Stomach (tissue), 8 donors: ENCODE measurements at regions not wholly inside any gene's neighbourhood (a gene's known extent, or its start where the extent isn't known, plus 50 kb on each side); places are given as distances from the start of the nearest gene placed in this dataset.
A peak's percentile ranks its signal among the peaks of the same experiment; 100 is the strongest.

Experiments used
- DNase-seq, 2 donors: peaks; one replicate each; pipeline versions ENCODE4 v3.0.0 to v3.0.0-alpha.2; 2013 to 2019
- H3K27ac ChIP-seq, 5 donors: fragments of 200-600 bp in 4 of 5; sonication (generic) in 4 of 5; one replicate each; pipeline ENCODE4 v1.5.1; 2013 to 2019; ENCODE audit warnings: mild to moderate bottlenecking in 1 of 5, moderate library complexity in 1 of 5
- H3K27me3 ChIP-seq, 3 donors: fragments of 200-600 bp; sonication (generic); one replicate each; pipeline ENCODE4 v1.5.1; 2017 to 2019; ENCODE audit warnings: mixed run types in 1 of 3
- H3K36me3 ChIP-seq, 4 donors: fragments of 200-600 bp; sonication (generic); 1 replicate in 3 of 4; 2 replicates in 1 of 4; pipeline ENCODE4 v1.5.1; 2016 to 2019
- H3K4me1 ChIP-seq, 4 donors: fragments of 200-600 bp; sonication (generic); one replicate each; pipeline ENCODE4 v1.5.1; 2016 to 2019
- H3K4me3 ChIP-seq, 4 donors: fragments of 200-600 bp; sonication (generic) in 3 of 4; one replicate each; pipeline ENCODE4 v1.5.1; 2016 to 2019; ENCODE audit warnings: mild to moderate bottlenecking in 1 of 4
- H3K9me3 ChIP-seq, 4 donors: fragments of 200-600 bp; sonication (generic); one replicate each; pipeline ENCODE4 v1.5.1; 2016 to 2019
- EP300 ChIP-seq: sonication (generic); formaldehyde crosslinking; IDR thresholded peaks from one replicate; pipeline ENCODE4 v1.6.1; 2017; ENCODE audit warnings: antibody characterized with exemption
- POLR2A ChIP-seq, 4 donors: fragments of 450-650 bp; IDR thresholded peaks; one replicate each; pipeline ENCODE4 v1.6.1; 2016; ENCODE audit warnings: antibody characterized with exemption in 4 of 4, control low read depth in 2 of 4, mild to moderate bottlenecking in 1 of 4, moderate library complexity in 1 of 4
- POLR2AphosphoS5 ChIP-seq, 3 donors: sonication (generic); formaldehyde crosslinking; IDR thresholded peaks; one replicate each; pipeline ENCODE4 v1.6.1; 2016; ENCODE audit warnings: antibody characterized with exemption in 3 of 3
- WGBS, 5 donors: extraction: QIAGEN DNeasy Blood & Tissue Kit in 3 of 5; methylation state at CpG; one replicate each; pipeline versions ENCODE4 v1.1.5 to v1.1.7; 2013 to 2018; 5-methylcytosine and 5-hydroxymethylcytosine counted together
- intact Hi-C: fragments of 100-400 bp; cut with DNase I; formaldehyde crosslinking; loops from one replicate; pipeline ENCODE4 v1.15.1; 2023; ENCODE audit warnings: low total_unique reads
- TF ChIP-seq, protein P1 (sequence below), 7 experiments: fragments of 450-650 bp in 4 of 7; fragments of 200-600 bp in 3 of 7; sonication (generic) in 3 of 7; IDR thresholded peaks; one replicate each; pipeline ENCODE4 v1.5.1; 2016 to 2019; ENCODE audit warnings: antibody characterized with exemption in 7 of 7, control low read depth in 2 of 7, mild to moderate bottlenecking in 1 of 7
- donor health status: healthy with polysubstance abuse.
- donor health status: Bipolar disorder and iron deficiency.
- donor health status: healthy.

DNA sequence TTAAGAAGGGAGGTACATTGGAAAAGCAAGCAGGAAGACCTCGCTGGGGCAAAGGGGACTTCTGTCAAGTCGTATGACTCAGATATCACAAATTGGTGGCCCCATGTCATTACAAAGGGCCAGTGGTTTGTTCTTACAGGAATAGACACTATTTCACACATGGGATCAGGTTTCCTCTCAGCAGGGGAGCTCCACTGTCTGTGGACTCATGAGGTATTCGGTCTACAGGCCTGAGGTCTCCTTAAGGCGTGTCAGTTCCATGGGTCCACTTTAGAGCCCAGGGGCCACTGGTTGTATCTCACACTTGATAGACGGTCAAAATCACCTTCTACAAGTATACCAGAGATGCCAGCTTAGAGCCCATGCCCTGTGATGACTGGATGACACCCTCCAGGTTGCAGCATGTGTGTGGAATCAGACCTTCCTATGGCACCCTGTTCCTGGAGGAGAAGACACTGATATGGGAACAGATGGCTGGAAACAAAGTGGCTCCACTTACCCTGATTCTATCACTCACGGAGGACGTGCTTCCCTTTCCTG, 288.1 kb upstream of the B3GAT1 start:
- TF ChIP-seq, protein P1, sequence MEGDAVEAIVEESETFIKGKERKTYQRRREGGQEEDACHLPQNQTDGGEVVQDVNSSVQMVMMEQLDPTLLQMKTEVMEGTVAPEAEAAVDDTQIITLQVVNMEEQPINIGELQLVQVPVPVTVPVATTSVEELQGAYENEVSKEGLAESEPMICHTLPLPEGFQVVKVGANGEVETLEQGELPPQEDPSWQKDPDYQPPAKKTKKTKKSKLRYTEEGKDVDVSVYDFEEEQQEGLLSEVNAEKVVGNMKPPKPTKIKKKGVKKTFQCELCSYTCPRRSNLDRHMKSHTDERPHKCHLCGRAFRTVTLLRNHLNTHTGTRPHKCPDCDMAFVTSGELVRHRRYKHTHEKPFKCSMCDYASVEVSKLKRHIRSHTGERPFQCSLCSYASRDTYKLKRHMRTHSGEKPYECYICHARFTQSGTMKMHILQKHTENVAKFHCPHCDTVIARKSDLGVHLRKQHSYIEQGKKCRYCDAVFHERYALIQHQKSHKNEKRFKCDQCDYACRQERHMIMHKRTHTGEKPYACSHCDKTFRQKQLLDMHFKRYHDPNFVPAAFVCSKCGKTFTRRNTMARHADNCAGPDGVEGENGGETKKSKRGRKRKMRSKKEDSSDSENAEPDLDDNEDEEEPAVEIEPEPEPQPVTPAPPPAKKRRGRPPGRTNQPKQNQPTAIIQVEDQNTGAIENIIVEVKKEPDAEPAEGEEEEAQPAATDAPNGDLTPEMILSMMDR (IDR thresholded peaks at IDR 0.05), result no peak
- no peak for TF ChIP-seq POLR2AphosphoS5 (IDR thresholded peaks at IDR 0.05)
- no peak for TF ChIP-seq EP300
- no peak for TF ChIP-seq POLR2A (IDR thresholded peaks at IDR 0.05)
- Histone ChIP-seq H3K4me1 (no peaks in the 10 kb centered on the region), H3K27me3 (peaks cover 0 to 20% (median 0%) of the 10 kb centered on the region in 3 donors), H3K36me3 (no peaks in the 10 kb centered on the region), H3K4me3 (no peak overlapping the region), H3K9me3 (no peaks in the 10 kb centered on the region), H3K27ac (no peak overlapping the region)
- no peak for DNase-seq
- intact Hi-C loops, result no loop called here
- 72 to 89% (median 77%) methylated on average over 7 of the region's 7 CpGs for WGBS, 5 donors

DNA sequence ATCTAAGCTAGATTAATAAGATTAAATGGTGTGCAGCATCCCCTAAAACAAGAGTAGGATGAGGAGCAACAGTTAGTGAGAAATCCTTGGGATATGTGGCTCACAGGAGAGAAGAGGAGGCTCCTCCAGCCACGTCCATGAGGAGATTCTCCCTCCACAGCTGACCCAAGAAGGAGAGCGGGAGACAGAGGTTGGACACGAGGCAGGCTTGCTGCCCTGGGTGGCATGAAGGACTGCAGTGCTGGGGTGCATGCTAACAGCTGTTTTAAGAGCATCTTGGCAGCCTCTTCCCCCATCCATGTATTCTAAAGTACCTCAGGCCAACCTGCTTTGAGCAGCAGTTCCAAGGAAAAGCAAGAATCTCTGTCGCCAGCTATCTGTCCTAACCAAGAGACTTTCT, 284.4 kb upstream of the B3GAT1 start:
- Histone ChIP-seq H3K4me1 (no peaks in the 10 kb centered on the region), H3K4me3 (no peak overlapping the region), H3K36me3 (no peaks in the 10 kb centered on the region), H3K27me3 (peaks cover 0 to 20% (median 0%) of the 10 kb centered on the region in 3 donors), H3K9me3 (no peaks in the 10 kb centered on the region), H3K27ac (no peak overlapping the region)
- WGBS, 5 donors, result 46 to 59% (median 55%) methylated on average over 4 of the region's 4 CpGs
- no peak for TF ChIP-seq POLR2AphosphoS5 (IDR thresholded peaks at IDR 0.05)
- TF ChIP-seq EP300, result no peak
- TF ChIP-seq, protein P1 (IDR thresholded peaks at IDR 0.05), result no peak
- no peak for TF ChIP-seq POLR2A (IDR thresholded peaks at IDR 0.05)
- intact Hi-C loops, result no loop called here
- no peak for DNase-seq

DNA sequence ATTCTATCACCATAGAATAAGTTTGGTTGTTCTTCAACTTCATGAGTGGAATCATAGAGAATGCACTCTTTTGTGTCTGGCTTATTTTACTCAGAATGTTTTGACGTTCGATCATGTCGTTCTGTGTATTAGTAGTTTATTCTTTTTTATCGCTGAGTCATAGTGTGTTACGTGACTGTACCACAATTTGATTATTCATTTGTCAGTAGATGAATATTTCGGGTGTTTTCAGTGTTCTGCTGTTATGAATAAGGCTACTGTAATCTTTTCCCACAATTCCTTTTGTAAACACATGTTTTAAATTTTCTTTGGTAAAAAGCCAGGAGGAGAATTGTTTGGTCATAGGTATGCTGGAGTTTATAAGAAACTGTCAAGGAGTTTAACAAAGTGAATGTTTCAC, 279.9 kb upstream of the B3GAT1 start:
- no peak for DNase-seq
- Histone ChIP-seq H3K36me3 (no peaks in the 10 kb centered on the region), H3K27me3 (peaks cover 0 to 28% (median 0%) of the 10 kb centered on the region in 3 donors), H3K9me3 (no peaks in the 10 kb centered on the region), H3K4me1 (no peaks in the 10 kb centered on the region), H3K27ac (no peak overlapping the region), H3K4me3 (no peak overlapping the region)
- TF ChIP-seq EP300 (no peak), POLR2AphosphoS5 (IDR thresholded peaks at IDR 0.05) (peak in 1 of 3 donors; percentile 22)
- WGBS, 5 donors, result 45 to 58% (median 54%) methylated on average over 6 of the region's 6 CpGs
- intact Hi-C loops, result no loop called here

DNA sequence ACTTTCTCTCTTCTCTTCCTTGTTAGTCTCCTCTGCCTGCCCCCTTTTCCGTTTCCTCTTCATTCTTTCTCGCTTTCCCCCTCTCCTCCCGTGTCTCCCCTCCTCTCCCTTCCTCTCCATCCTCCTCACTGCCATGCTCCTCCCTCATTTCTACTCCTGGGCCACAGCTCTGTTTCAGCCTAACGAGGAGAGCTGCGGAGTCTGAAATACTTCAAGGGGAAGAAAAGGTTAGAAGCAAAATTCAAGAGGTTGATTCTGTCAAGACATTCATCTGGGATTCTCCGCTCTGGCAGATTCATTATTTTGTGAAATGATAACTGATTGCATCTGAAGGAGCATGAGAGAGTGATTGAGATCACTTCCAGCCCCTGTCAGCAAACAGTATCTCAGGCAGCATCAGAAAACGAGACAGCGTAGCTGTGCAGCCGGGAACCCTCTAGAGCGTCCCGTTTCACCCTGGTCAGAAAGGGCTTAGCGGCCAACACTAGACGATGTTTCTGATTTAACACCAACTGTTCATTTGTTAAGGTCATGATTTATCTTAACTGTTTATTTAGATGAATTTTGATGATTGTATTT, 279.3 kb upstream of the B3GAT1 start:
- intact Hi-C loops, result no loop called here
- no peak for TF ChIP-seq POLR2A (IDR thresholded peaks at IDR 0.05)
- TF ChIP-seq, protein P1 (IDR thresholded peaks at IDR 0.05), result no peak
- TF ChIP-seq EP300, result no peak
- TF ChIP-seq POLR2AphosphoS5 (IDR thresholded peaks at IDR 0.05), result no peak
- Histone ChIP-seq H3K4me1 (no peaks in the 10 kb centered on the region), H3K36me3 (no peaks in the 10 kb centered on the region), H3K9me3 (no peaks in the 10 kb centered on the region), H3K27me3 (peaks cover 0 to 28% (median 0%) of the 10 kb centered on the region in 3 donors), H3K27ac (no peak overlapping the region), H3K4me3 (no peak overlapping the region)
- 54 to 70% (median 62%) methylated on average over 13 of the region's 13 CpGs for WGBS, 5 donors
- DNase-seq, result no peak

DNA sequence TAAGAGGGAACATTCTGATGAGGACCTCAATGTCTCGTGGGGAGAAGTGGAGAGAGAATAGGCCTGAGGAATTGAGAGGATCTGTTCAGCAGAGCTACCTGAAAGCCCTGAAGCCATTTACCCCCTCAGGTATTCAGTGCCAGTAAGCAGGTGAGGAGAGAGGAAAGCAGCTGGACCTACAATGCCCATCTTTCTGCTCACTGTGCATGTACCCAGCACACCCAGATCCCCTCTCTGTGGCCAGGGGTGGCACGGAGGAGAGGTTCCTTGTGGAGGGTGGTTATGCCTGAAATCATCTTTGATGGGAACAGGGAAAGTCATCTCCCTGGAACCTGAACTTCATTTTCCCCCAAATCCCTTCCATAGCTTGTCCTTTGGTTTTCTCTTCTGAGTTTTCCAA, 277.8 kb upstream of the B3GAT1 start:
- Histone ChIP-seq H3K36me3 (no peaks in the 10 kb centered on the region), H3K4me3 (no peak overlapping the region), H3K27ac (no peak overlapping the region), H3K27me3 (peaks cover 0 to 28% (median 0%) of the 10 kb centered on the region in 3 donors), H3K9me3 (no peaks in the 10 kb centered on the region), H3K4me1 (no peaks in the 10 kb centered on the region)
- intact Hi-C loops, result no loop called here
- TF ChIP-seq POLR2AphosphoS5 (IDR thresholded peaks at IDR 0.05), result no peak
- TF ChIP-seq, protein P1 (IDR thresholded peaks at IDR 0.05), result no peak
- TF ChIP-seq POLR2A (IDR thresholded peaks at IDR 0.05), result no peak
- no peak for TF ChIP-seq EP300
- DNase-seq, result no peak
- WGBS, 5 donors, result 62 to 88% (median 78%) methylated on average over 2 of the region's 2 CpGs
